H9 (cell line): ENCODE measurements at regions not wholly inside any gene's neighbourhood (a gene's known extent, or its start where the extent isn't known, plus 50 kb on each side); places are given as distances from the start of the nearest gene placed in this dataset.

ENCODE experiments used
- DNase-seq: peaks from one replicate; pipeline ENCODE4 v3.0.0-alpha.2; 2017
- H2AFZ ChIP-seq: one replicate; pipeline ENCODE4 v1.6.1; 2013; ENCODE audit warnings: mild to moderate bottlenecking, low read length, control low read depth, moderate library complexity
- H2AK5ac ChIP-seq: 2 replicates; pipeline ENCODE4 v1.6.1; 2013; ENCODE audit warnings: low read length, control low read depth, mixed read lengths; ENCODE audit not compliant: insufficient read length
- H2BK120ac ChIP-seq: one replicate; pipeline ENCODE4 v1.6.1; 2013; ENCODE audit warnings: low read depth, mild to moderate bottlenecking, low read length, control low read depth, inconsistent platforms; ENCODE audit not compliant: poor library complexity, severe bottlenecking
- H2BK12ac ChIP-seq: 2 replicates; pipeline ENCODE4 v1.6.1; 2013; ENCODE audit warnings: low read length, control low read depth, mixed read lengths, low read depth; ENCODE audit not compliant: insufficient read length
- H2BK15ac ChIP-seq: 2 replicates; pipeline ENCODE4 v1.6.1; 2013; ENCODE audit warnings: low read depth, low read length, control low read depth
- H2BK20ac ChIP-seq: one replicate; pipeline ENCODE4 v1.6.1; 2013; ENCODE audit warnings: low read depth, mild to moderate bottlenecking, low read length, control low read depth, inconsistent platforms; ENCODE audit not compliant: poor library complexity, severe bottlenecking
- H2BK5ac ChIP-seq: 2 replicates; pipeline ENCODE4 v1.6.1; 2013; ENCODE audit warnings: low read length, control low read depth, mixed read lengths; ENCODE audit not compliant: insufficient read length
- H3K14ac ChIP-seq: 2 replicates; pipeline ENCODE4 v1.6.1; 2013; ENCODE audit warnings: low read length, control low read depth; ENCODE audit not compliant: insufficient read depth
- H3K18ac ChIP-seq: 2 replicates; pipeline ENCODE4 v1.6.1; 2013; ENCODE audit warnings: low read depth, mild to moderate bottlenecking, mixed read lengths, low read length, control low read depth; ENCODE audit not compliant: insufficient read length
- H3K23ac ChIP-seq: 2 replicates; pipeline ENCODE4 v1.6.1; 2013; ENCODE audit warnings: low read length, control low read depth, mixed read lengths, low read depth; ENCODE audit not compliant: insufficient read length
- H3K23me2 ChIP-seq: 2 replicates; pipeline ENCODE4 v1.6.1; 2013; ENCODE audit warnings: low read depth, mild to moderate bottlenecking, mixed read lengths, low read length, control low read depth; ENCODE audit not compliant: insufficient read length, poor library complexity, severe bottlenecking
- H3K27ac ChIP-seq: 2 replicates; pipeline ENCODE4 v1.5.1; 2013; ENCODE audit warnings: low read length, control low read depth, mixed read lengths, low read depth; ENCODE audit not compliant: insufficient read length
- H3K27me3 ChIP-seq: 2 replicates; pipeline ENCODE4 v1.6.1; 2013; ENCODE audit warnings: low read length, control low read depth, inconsistent platforms; ENCODE audit not compliant: insufficient read depth
- H3K4ac ChIP-seq: 2 replicates; pipeline ENCODE4 v1.6.1; 2013; ENCODE audit warnings: low read depth, mild to moderate bottlenecking, control low read depth, inconsistent platforms, low read length, moderate library complexity
- H3K4me1 ChIP-seq: 2 replicates; pipeline ENCODE4 v1.6.1; 2013; ENCODE audit warnings: low read length, control low read depth, inconsistent platforms; ENCODE audit not compliant: insufficient read depth
- H3K4me2 ChIP-seq: 2 replicates; pipeline ENCODE4 v1.6.1; 2013; ENCODE audit warnings: low read length, control low read depth, mixed read lengths; ENCODE audit not compliant: insufficient read length, insufficient read depth
- H3K56ac ChIP-seq: 2 replicates; pipeline ENCODE4 v1.6.1; 2013; ENCODE audit warnings: low read depth, mild to moderate bottlenecking, mixed read lengths, low read length, control low read depth; ENCODE audit not compliant: insufficient read length
- H3K79me1 ChIP-seq: 2 replicates; pipeline ENCODE4 v1.6.1; 2013; ENCODE audit warnings: low read depth, mild to moderate bottlenecking, moderate library complexity, low read length, control low read depth, inconsistent platforms; ENCODE audit not compliant: insufficient read depth, poor library complexity, severe bottlenecking
- H3K79me2 ChIP-seq: 2 replicates; pipeline ENCODE4 v1.6.1; 2013; ENCODE audit warnings: low read length, control low read depth, inconsistent platforms; ENCODE audit not compliant: insufficient read depth
- H3K9ac ChIP-seq: 2 replicates; pipeline ENCODE4 v1.6.1; 2013; ENCODE audit warnings: low read length, control low read depth, mixed read lengths; ENCODE audit not compliant: insufficient read length; ENCODE audit errors: extremely low read depth
- H3K9me3 ChIP-seq: one replicate; pipeline ENCODE4 v1.6.1; 2013; ENCODE audit warnings: low read depth, low read length, inconsistent platforms; ENCODE audit not compliant: control insufficient read depth
- H3T11ph ChIP-seq: one replicate; pipeline ENCODE4 v1.6.1; 2013; ENCODE audit warnings: mild to moderate bottlenecking, low read length, control low read depth, inconsistent platforms
- H4K20me1 ChIP-seq: one replicate; pipeline ENCODE4 v1.6.1; 2013; ENCODE audit not compliant: control insufficient read depth, insufficient read length, insufficient read depth
- H4K5ac ChIP-seq: 2 replicates; pipeline ENCODE4 v1.6.1; 2013; ENCODE audit warnings: low read depth, mild to moderate bottlenecking, mixed read lengths, low read length, control low read depth; ENCODE audit not compliant: insufficient read length
- H4K8ac ChIP-seq: replicated peaks from 2 replicates; pipeline ENCODE4 v1.6.1; 2013; ENCODE audit warnings: low read length, control low read depth, mixed read lengths, low read depth; ENCODE audit not compliant: insufficient read length
- H4K91ac ChIP-seq: 2 replicates; pipeline ENCODE4 v1.6.1; 2013; ENCODE audit warnings: low read depth, mild to moderate bottlenecking, moderate library complexity, mixed read lengths, low read length, control low read depth; ENCODE audit not compliant: insufficient read length
- H3K27ac Mint-ChIP-seq, 3 experiments: 2 replicates in 2 of 3; 3 replicates in 1 of 3; pipeline ENCODE4 v1.8.0; 2020 to 2021; ENCODE audit warnings: mixed read lengths in 3 of 3, mild to moderate bottlenecking in 1 of 3, moderate library complexity in 1 of 3
- H3K27me3 Mint-ChIP-seq: 2 replicates; pipeline ENCODE4 v1.8.0; 2021; ENCODE audit warnings: low read depth, mild to moderate bottlenecking, moderate library complexity, mixed read lengths
- H3K36me3 Mint-ChIP-seq, 3 experiments: 2 replicates in 2 of 3; 3 replicates in 1 of 3; pipeline ENCODE4 v1.8.0; 2020 to 2021; ENCODE audit warnings: low read depth in 3 of 3, mixed read lengths in 3 of 3; ENCODE audit not compliant: insufficient read depth in 1 of 3
- H3K4me1 Mint-ChIP-seq, 2 experiments: 2 replicates each; pipeline ENCODE4 v1.8.0; 2020; ENCODE audit warnings: mixed read lengths in 2 of 2
- H3K4me3 Mint-ChIP-seq, 2 experiments: 2 replicates in 1 of 2; 3 replicates in 1 of 2; pipeline ENCODE4 v1.8.0; 2020 to 2021; ENCODE audit warnings: mild to moderate bottlenecking in 2 of 2, mixed read lengths in 2 of 2, moderate library complexity in 1 of 2
- H3K9me3 Mint-ChIP-seq, 2 experiments: 2 replicates in 1 of 2; 3 replicates in 1 of 2; pipeline ENCODE4 v1.8.0; 2020; ENCODE audit warnings: mild to moderate bottlenecking in 2 of 2, mixed read lengths in 2 of 2, moderate library complexity in 1 of 2
- WGBS: extraction: QIAGEN DNeasy Blood & Tissue Kit; methylation state at CpG from one replicate; pipeline ENCODE4 v1.1.7; 2013; ENCODE audit warnings: missing lambda C conversion rate, low lambda C conversion rate, mixed read lengths; ENCODE audit not compliant: insufficient read length; ENCODE audit errors: extremely low coverage; 5-methylcytosine and 5-hydroxymethylcytosine counted together
- TF ChIP-seq, protein P1 (sequence below): fragments of 200-600 bp; sonication (generic); conservative IDR thresholded peaks from 3 replicates; pipeline ENCODE4 v1.8.0; 2021; ENCODE audit warnings: antibody characterized with exemption, mild to moderate bottlenecking

DNA sequence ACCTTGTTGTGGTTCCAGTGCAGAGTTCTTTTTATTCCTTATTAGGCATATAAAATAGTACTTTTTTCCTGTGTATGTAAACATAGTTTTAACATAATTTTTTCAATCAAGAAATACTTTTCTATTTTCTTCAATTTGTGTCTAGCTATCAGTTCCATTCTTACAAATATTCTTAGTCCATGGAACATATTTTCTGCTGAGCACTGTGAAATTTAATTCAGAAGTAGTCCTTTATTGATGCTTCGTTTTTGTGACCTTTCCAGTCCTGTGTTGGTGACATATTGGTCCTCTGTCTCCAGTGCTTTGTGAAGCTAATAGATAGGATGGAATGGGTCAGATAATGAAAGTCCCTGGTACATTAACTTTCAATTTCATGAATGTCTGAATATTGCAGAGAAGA is 325.1 kb downstream of the SAMD5 start:
- no peak overlapping the region for H3K9ac ChIP-seq
- DNase-seq = no peak
- H2BK120ac ChIP-seq = no peak overlapping the region
- TF ChIP-seq, protein P1, sequence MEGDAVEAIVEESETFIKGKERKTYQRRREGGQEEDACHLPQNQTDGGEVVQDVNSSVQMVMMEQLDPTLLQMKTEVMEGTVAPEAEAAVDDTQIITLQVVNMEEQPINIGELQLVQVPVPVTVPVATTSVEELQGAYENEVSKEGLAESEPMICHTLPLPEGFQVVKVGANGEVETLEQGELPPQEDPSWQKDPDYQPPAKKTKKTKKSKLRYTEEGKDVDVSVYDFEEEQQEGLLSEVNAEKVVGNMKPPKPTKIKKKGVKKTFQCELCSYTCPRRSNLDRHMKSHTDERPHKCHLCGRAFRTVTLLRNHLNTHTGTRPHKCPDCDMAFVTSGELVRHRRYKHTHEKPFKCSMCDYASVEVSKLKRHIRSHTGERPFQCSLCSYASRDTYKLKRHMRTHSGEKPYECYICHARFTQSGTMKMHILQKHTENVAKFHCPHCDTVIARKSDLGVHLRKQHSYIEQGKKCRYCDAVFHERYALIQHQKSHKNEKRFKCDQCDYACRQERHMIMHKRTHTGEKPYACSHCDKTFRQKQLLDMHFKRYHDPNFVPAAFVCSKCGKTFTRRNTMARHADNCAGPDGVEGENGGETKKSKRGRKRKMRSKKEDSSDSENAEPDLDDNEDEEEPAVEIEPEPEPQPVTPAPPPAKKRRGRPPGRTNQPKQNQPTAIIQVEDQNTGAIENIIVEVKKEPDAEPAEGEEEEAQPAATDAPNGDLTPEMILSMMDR = no peak
- no peaks in the 10 kb centered on the region for H3K36me3 Mint-ChIP-seq
- H2BK20ac ChIP-seq = no peak overlapping the region
- no peaks in the 10 kb centered on the region for H3K79me2 ChIP-seq
- H3K18ac ChIP-seq = no peak overlapping the region
- no peak overlapping the region for H3K4me2 ChIP-seq
- H3K27ac Mint-ChIP-seq = no peak overlapping the region
- no peak overlapping the region for H4K8ac ChIP-seq
- H4K20me1 ChIP-seq = no peaks in the 10 kb centered on the region
- H3K4ac ChIP-seq = no peak overlapping the region
- H3K79me1 ChIP-seq = no peaks in the 10 kb centered on the region
- H3K4me3 Mint-ChIP-seq = no peak overlapping the region
- no peak overlapping the region for H3K14ac ChIP-seq
- no peaks in the 10 kb centered on the region for H3K27me3 ChIP-seq
- H2AK5ac ChIP-seq = no peak overlapping the region
- no peaks in the 10 kb centered on the region for H3K9me3 Mint-ChIP-seq
- no peak overlapping the region for H4K91ac ChIP-seq
- H3K23me2 ChIP-seq = no peaks in the 10 kb centered on the region
- H3T11ph ChIP-seq = no peak overlapping the region
- no peak overlapping the region for H3K56ac ChIP-seq
- H3K4me1 Mint-ChIP-seq = no peaks in the 10 kb centered on the region
- H4K5ac ChIP-seq = no peak overlapping the region
- H3K23ac ChIP-seq = no peak overlapping the region
- no peak overlapping the region for H3K27ac ChIP-seq
- no peak overlapping the region for H2BK15ac ChIP-seq
- no peak overlapping the region for H2BK12ac ChIP-seq
- H3K9me3 ChIP-seq = no peaks in the 10 kb centered on the region
- H3K4me1 ChIP-seq = no peaks in the 10 kb centered on the region
- no peaks in the 10 kb centered on the region for H3K27me3 Mint-ChIP-seq
- no peak overlapping the region for H2BK5ac ChIP-seq
- no CpG with 5 or more reads among the region's 1 CpG for WGBS
- no peak overlapping the region for H2AFZ ChIP-seq
